HEK293 (cell line): ENCODE measurements at regions not wholly inside any gene's neighbourhood (a gene's known extent, or its start where the extent isn't known, plus 50 kb on each side); places are given as distances from the start of the nearest gene placed in this dataset.

Experiments
- CTCF ChIA-PET: fragments of 350-600 bp; formaldehyde crosslinking; extraction: SDS; loops from one replicate; lab custom pipeline; 2021; ENCODE audit warnings: antibody characterized with exemption; lab: Yijun Ruan, JAX
- POLR2A ChIA-PET: fragments of 300-600 bp; formaldehyde crosslinking; extraction: SDS; loops from one replicate; lab custom pipeline; 2020; ENCODE audit warnings: antibody characterized with exemption, inconsistent platforms; lab: Yijun Ruan, JAX
- H3K27ac ChIP-seq: fragments of 200-500 bp; sonication (Bioruptor generic); 2 replicates; pipeline ENCODE4 v1.5.1; 2014; ENCODE audit warnings: low read depth, low read length, control low read depth, inconsistent platforms; ENCODE audit errors: extremely low read depth
- H3K36me3 ChIP-seq, 2 experiments: fragments of 200-500 bp in 1 of 2; sonication (Bioruptor generic) in 1 of 2; 1 replicate in 1 of 2; 2 replicates in 1 of 2; pipeline ENCODE4 v1.5.1; 2014 to 2017; ENCODE audit warnings: inconsistent platforms in 2 of 2, low read length in 2 of 2; ENCODE audit not compliant: control insufficient read depth in 2 of 2, insufficient read depth in 1 of 2
- H3K4me1 ChIP-seq: fragments of 200-500 bp; sonication (Bioruptor generic); 2 replicates; pipeline ENCODE4 v1.5.1; 2014; ENCODE audit warnings: mild to moderate bottlenecking, low read length, inconsistent platforms; ENCODE audit not compliant: control insufficient read depth, insufficient read depth
- H3K4me3 ChIP-seq: 2 replicates; pipeline ENCODE4 v1.5.1; 2011; ENCODE audit warnings: low read depth, mild to moderate bottlenecking, control low read depth, low read length, moderate library complexity
- H3K9me3 ChIP-seq: fragments of 200-500 bp; sonication (Bioruptor generic); 2 replicates; pipeline ENCODE4 v1.5.1; 2014; ENCODE audit warnings: low read depth, low read length, inconsistent platforms; ENCODE audit not compliant: control insufficient read depth, insufficient read depth
- AEBP2 ChIP-seq: fragments of 450-650 bp; formaldehyde crosslinking; IDR thresholded peaks from 2 replicates; pipeline ENCODE4 v1.5.1; 2016; ENCODE audit warnings: missing biosample characterization, missing genetic modification characterization, borderline replicate concordance
- EGR2 ChIP-seq: fragments of 450-650 bp; formaldehyde crosslinking; IDR thresholded peaks from 2 replicates; pipeline ENCODE4 v1.5.1; 2016; ENCODE audit warnings: low read depth, missing biosample characterization, missing genetic modification characterization
- HIC1 ChIP-seq: fragments of 450-650 bp; formaldehyde crosslinking; IDR thresholded peaks from 2 replicates; pipeline ENCODE4 v1.5.1; 2016; ENCODE audit warnings: missing biosample characterization, missing genetic modification characterization
- KLF16 ChIP-seq: fragments of 450-650 bp; formaldehyde crosslinking; IDR thresholded peaks from 2 replicates; pipeline ENCODE4 v1.5.1; 2017; ENCODE audit warnings: missing biosample characterization, missing genetic modification characterization
- SCRT1 ChIP-seq: fragments of 450-650 bp; formaldehyde crosslinking; IDR thresholded peaks from 2 replicates; pipeline ENCODE4 v1.5.1; 2016; ENCODE audit warnings: missing biosample characterization, missing genetic modification characterization, borderline replicate concordance
- SCRT2 ChIP-seq: fragments of 450-650 bp; formaldehyde crosslinking; IDR thresholded peaks from 2 replicates; pipeline ENCODE4 v1.5.1; 2016; ENCODE audit warnings: missing biosample characterization, missing genetic modification characterization
- TCF7L2 ChIP-seq: IDR thresholded peaks from 2 replicates; pipeline ENCODE4 v1.6.1; 2011; ENCODE audit warnings: low read depth, mild to moderate bottlenecking, inconsistent platforms, low read length, moderate library complexity, borderline replicate concordance
- YY1 ChIP-seq: fragments of 450-650 bp; formaldehyde crosslinking; IDR thresholded peaks from 2 replicates; pipeline ENCODE4 v1.5.1; 2018; ENCODE audit warnings: missing biosample characterization, missing genetic modification characterization
- ZNF157 ChIP-seq: fragments of 450-650 bp; formaldehyde crosslinking; IDR thresholded peaks from 2 replicates; pipeline ENCODE4 v1.5.1; 2016; ENCODE audit warnings: missing biosample characterization, missing genetic modification characterization
- ZNF169 ChIP-seq: fragments of 450-650 bp; formaldehyde crosslinking; IDR thresholded peaks from 2 replicates; pipeline ENCODE4 v1.5.1; 2016; ENCODE audit warnings: missing biosample characterization, missing genetic modification characterization
- ZNF174 ChIP-seq: fragments of 450-650 bp; formaldehyde crosslinking; IDR thresholded peaks from 2 replicates; pipeline ENCODE4 v1.5.0; 2017; ENCODE audit warnings: missing biosample characterization, mild to moderate bottlenecking, missing genetic modification characterization
- ZNF214 ChIP-seq: fragments of 450-650 bp; formaldehyde crosslinking; IDR thresholded peaks from 2 replicates; pipeline ENCODE4 v1.5.1; 2017; ENCODE audit warnings: missing biosample characterization, mild to moderate bottlenecking, missing genetic modification characterization, borderline replicate concordance
- ZNF292 ChIP-seq: fragments of 450-650 bp; formaldehyde crosslinking; IDR thresholded peaks from 2 replicates; pipeline ENCODE4 v1.5.1; 2016; ENCODE audit warnings: low read depth, missing biosample characterization, missing genetic modification characterization, borderline replicate concordance
- ZNF362 ChIP-seq: fragments of 450-650 bp; formaldehyde crosslinking; IDR thresholded peaks from 2 replicates; pipeline ENCODE4 v1.5.1; 2016; ENCODE audit warnings: missing biosample characterization, missing genetic modification characterization
- ZNF37A ChIP-seq: fragments of 450-650 bp; IDR thresholded peaks from 2 replicates; pipeline ENCODE4 v1.5.1; 2018; ENCODE audit warnings: missing biosample characterization, missing genetic modification characterization
- ZNF530 ChIP-seq: fragments of 450-650 bp; formaldehyde crosslinking; IDR thresholded peaks from 2 replicates; pipeline ENCODE4 v1.5.1; 2016; ENCODE audit warnings: low read depth, missing biosample characterization, missing genetic modification characterization
- ZNF571 ChIP-seq: fragments of 450-650 bp; formaldehyde crosslinking; IDR thresholded peaks from 2 replicates; pipeline ENCODE4 v1.5.0; 2017; ENCODE audit warnings: missing biosample characterization, missing genetic modification characterization
- ZNF610 ChIP-seq: fragments of 450-650 bp; formaldehyde crosslinking; IDR thresholded peaks from 2 replicates; pipeline ENCODE4 v1.5.1; 2016; ENCODE audit warnings: missing biosample characterization, missing genetic modification characterization, borderline replicate concordance
- ZNF639 ChIP-seq: fragments of 450-650 bp; formaldehyde crosslinking; IDR thresholded peaks from 2 replicates; pipeline ENCODE4 v1.5.1; 2016; ENCODE audit warnings: missing biosample characterization, missing genetic modification characterization
- ZNF670 ChIP-seq: fragments of 450-650 bp; formaldehyde crosslinking; IDR thresholded peaks from 2 replicates; pipeline ENCODE4 v1.5.1; 2016; ENCODE audit warnings: missing biosample characterization, missing genetic modification characterization, low read depth
- ZNF768 ChIP-seq: fragments of 450-650 bp; formaldehyde crosslinking; IDR thresholded peaks from 2 replicates; pipeline ENCODE4 v1.5.1; 2018; ENCODE audit warnings: missing biosample characterization, mild to moderate bottlenecking, missing genetic modification characterization

GRCh38 chr1:187641463-187641862, 812.7 kb downstream of the PLA2G4A start (continued):
- TF ChIP-seq ZNF610 (tag by site-specific recombination) (no peak), ZNF157 (tag by site-specific recombination) (no peak), YY1 (no peak)

GRCh38 chr1:187641907-187642306, 813.2 kb downstream of the PLA2G4A start:
- TF ChIP-seq ZNF610 (tag by site-specific recombination) (no peak), AEBP2 (no peak), SCRT2 (no peak), ZNF571 (no peak), ZNF362 (tag by site-specific recombination) (no peak), ZNF37A (tag by site-specific recombination) (no peak), ZNF214 (tag by site-specific recombination) (no peak), ZNF292 (tag by site-specific recombination) (no peak), ZNF639 (tag by site-specific recombination) (no peak), EGR2 (tag by site-specific recombination) (no peak), SCRT1 (tag by site-specific recombination) (no peak), HIC1 (tag by site-specific recombination) (no peak), ZNF670 (tag by site-specific recombination) (no peak), ZNF169 (tag by site-specific recombination) (no peak), ZNF174 (no peak), TCF7L2 (no peak), KLF16 (tag by site-specific recombination) (no peak)
- H3K27ac ChIP-seq: no peak overlapping the region
- H3K9me3 ChIP-seq: no peaks in the 10 kb centered on the region
- no peaks in the 10 kb centered on the region for H3K4me1 ChIP-seq
- no peaks in the 10 kb centered on the region for H3K36me3 ChIP-seq
- no peak overlapping the region for H3K4me3 ChIP-seq
- ChIA-PET CTCF (no interaction called here), POLR2A (no interaction called here)

- CTCF ChIA-PET: no interaction called here
- TF ChIP-seq ZNF768 (tag by site-specific recombination) (no peak), ZNF530 (tag by site-specific recombination) (no peak)
- no peak overlapping the region for H3K4me3 ChIP-seq
- no peak overlapping the region for H3K27ac ChIP-seq
- H3K9me3 ChIP-seq: no peaks in the 10 kb centered on the region
- H3K4me1 ChIP-seq: no peaks in the 10 kb centered on the region
- H3K36me3 ChIP-seq: no peaks in the 10 kb centered on the region
- POLR2A ChIA-PET: no interaction called here
Measured at GRCh38 chr1:187645651-187646050, 816.9 kb downstream of the PLA2G4A start.
